BLaER1 (cell line): ENCODE measurements at regions not wholly inside any gene's neighbourhood (a gene's known extent, or its start where the extent isn't known, plus 50 kb on each side); places are given as distances from the start of the nearest gene placed in this dataset.
A peak's percentile ranks its signal among the peaks of the same experiment; 100 is the strongest.

Experiments used
- H3K27ac ChIP-seq: shearing (Covaris generic); formaldehyde crosslinking; 2 replicates; pipeline ENCODE4 v1.8.1; 2022
- H3K27me3 ChIP-seq: shearing (Covaris generic); formaldehyde crosslinking; 2 replicates; pipeline ENCODE4 v1.8.1; 2022
- H3K36me3 ChIP-seq: shearing (Covaris generic); formaldehyde crosslinking; 2 replicates; pipeline ENCODE4 v1.8.1; 2022
- H3K4me1 ChIP-seq: shearing (Covaris generic); formaldehyde crosslinking; 2 replicates; pipeline ENCODE4 v1.8.1; 2022
- H3K4me2 ChIP-seq: shearing (Covaris generic); formaldehyde crosslinking; 2 replicates; pipeline ENCODE4 v1.8.1; 2022
- H3K4me3 ChIP-seq: shearing (Covaris generic); formaldehyde crosslinking; 2 replicates; pipeline ENCODE4 v1.8.1; 2022
- H3K9ac ChIP-seq: shearing (Covaris generic); formaldehyde crosslinking; 2 replicates; pipeline ENCODE4 v1.8.1; 2022
- H3K9me3 ChIP-seq: shearing (Covaris generic); formaldehyde crosslinking; 2 replicates; pipeline ENCODE4 v1.8.1; 2022
- H4K20me1 ChIP-seq: shearing (Covaris generic); formaldehyde crosslinking; 2 replicates; pipeline ENCODE4 v1.8.1; 2022
- Cebpa-rat ChIP-seq: shearing (Covaris generic); IDR thresholded peaks from 2 replicates; pipeline ENCODE4 v1.8.1; 2022

- Histone ChIP-seq H3K9ac (no peak overlapping the region), H3K27ac (no peak overlapping the region), H3K36me3 (no peaks in the 10 kb centered on the region), H3K4me1 (no peaks in the 10 kb centered on the region), H3K4me3 (no peak overlapping the region), H3K4me2 (no peak overlapping the region), H3K9me3 (peaks cover 3% of the 10 kb centered on the region; the same call in 1 of the 2 replicates), H3K27me3 (no peaks in the 10 kb centered on the region), H4K20me1 (no peaks in the 10 kb centered on the region)
- no peak for TF ChIP-seq Cebpa-rat
These were observed 136.2 kb upstream of the CCN2 start for GRCh38 chr6:132087391-132087790.

- no peak for TF ChIP-seq Cebpa-rat
- Histone ChIP-seq H3K27ac (no peak overlapping the region), H3K4me1 (no peaks in the 10 kb centered on the region), H3K27me3 (no peaks in the 10 kb centered on the region), H3K36me3 (no peaks in the 10 kb centered on the region), H3K9me3 (peaks cover 3% of the 10 kb centered on the region; the same call in 1 of the 2 replicates), H3K4me3 (no peak overlapping the region), H3K9ac (no peak overlapping the region), H4K20me1 (no peaks in the 10 kb centered on the region), H3K4me2 (no peak overlapping the region)
These were observed 134.6 kb upstream of the CCN2 start for GRCh38 chr6:132085731-132086130.

DNA sequence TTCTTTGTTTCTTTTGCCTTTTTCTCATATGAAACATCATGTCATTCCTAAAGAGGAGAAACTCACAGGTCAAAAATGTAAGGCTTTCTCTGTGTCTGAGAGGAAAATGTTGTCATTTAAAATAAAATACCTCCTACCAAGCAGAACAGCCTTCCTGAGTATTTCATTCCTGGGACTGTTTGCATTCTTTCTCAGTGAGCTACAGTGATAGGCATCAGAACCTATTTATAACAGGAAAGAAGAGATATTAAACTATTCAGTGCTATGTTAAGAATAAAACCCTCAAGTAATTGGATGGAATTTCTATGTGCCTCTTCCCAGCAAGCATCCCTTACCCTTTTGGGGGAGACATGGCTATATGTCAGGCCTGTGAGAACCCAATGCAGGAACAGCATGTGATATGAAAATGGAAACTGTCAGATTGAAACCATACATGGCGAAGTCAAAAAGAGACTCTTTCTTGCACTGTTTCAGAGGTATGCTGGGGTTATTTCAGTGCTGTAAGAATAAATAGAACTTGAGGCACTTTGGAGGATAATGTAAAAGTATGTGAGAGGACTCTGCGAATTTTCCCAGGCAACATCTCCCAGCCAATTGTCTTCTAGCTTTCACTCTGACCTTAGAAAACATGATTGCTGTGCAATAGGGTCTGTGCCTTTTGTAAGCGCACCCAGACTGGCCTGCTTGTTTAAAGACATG is 133.8 kb upstream of the CCN2 start:
- no peaks in the 10 kb centered on the region for H4K20me1 ChIP-seq
- no peaks in the 10 kb centered on the region for H3K4me1 ChIP-seq
- H3K4me3 ChIP-seq, result no peak overlapping the region
- H3K9ac ChIP-seq, result no peak overlapping the region
- peaks cover 3% of the 10 kb centered on the region; the same call in 1 of the 2 replicates for H3K9me3 ChIP-seq
- TF ChIP-seq Cebpa-rat, result no peak
- no peaks in the 10 kb centered on the region for H3K36me3 ChIP-seq
- H3K4me2 ChIP-seq, result no peak overlapping the region
- no peak overlapping the region for H3K27ac ChIP-seq
- H3K27me3 ChIP-seq, result no peaks in the 10 kb centered on the region

GRCh38 chr6:132082421-132082820 is 131.2 kb upstream of the CCN2 start:
- no peak for TF ChIP-seq Cebpa-rat

GRCh38 chr6:132081338-132081737 is 130.2 kb upstream of the CCN2 start:
- H3K4me2 ChIP-seq, result no peak overlapping the region
- H4K20me1 ChIP-seq, result no peaks in the 10 kb centered on the region
- no peaks in the 10 kb centered on the region for H3K36me3 ChIP-seq
- no peak overlapping the region for H3K9ac ChIP-seq
- H3K4me1 ChIP-seq, result no peaks in the 10 kb centered on the region
- no peak overlapping the region for H3K4me3 ChIP-seq
- no peak overlapping the region for H3K27ac ChIP-seq
- H3K9me3 ChIP-seq, result peaks cover 4% of the 10 kb centered on the region; the same call in 1 of the 2 replicates
- H3K27me3 ChIP-seq, result no peaks in the 10 kb centered on the region
- TF ChIP-seq Cebpa-rat, result no peak

More at GRCh38 chr6:132082421-132082820, 131.2 kb upstream of the CCN2 start:
- H3K9ac ChIP-seq, result no peak overlapping the region
- no peak overlapping the region for H3K27ac ChIP-seq
- H3K9me3 ChIP-seq, result peaks cover 4% of the 10 kb centered on the region; the same call in 1 of the 2 replicates
- no peaks in the 10 kb centered on the region for H3K4me1 ChIP-seq
- H3K27me3 ChIP-seq, result no peaks in the 10 kb centered on the region
- no peak overlapping the region for H3K4me3 ChIP-seq
- H4K20me1 ChIP-seq, result no peaks in the 10 kb centered on the region
- H3K4me2 ChIP-seq, result no peak overlapping the region
- H3K36me3 ChIP-seq, result no peaks in the 10 kb centered on the region

DNA sequence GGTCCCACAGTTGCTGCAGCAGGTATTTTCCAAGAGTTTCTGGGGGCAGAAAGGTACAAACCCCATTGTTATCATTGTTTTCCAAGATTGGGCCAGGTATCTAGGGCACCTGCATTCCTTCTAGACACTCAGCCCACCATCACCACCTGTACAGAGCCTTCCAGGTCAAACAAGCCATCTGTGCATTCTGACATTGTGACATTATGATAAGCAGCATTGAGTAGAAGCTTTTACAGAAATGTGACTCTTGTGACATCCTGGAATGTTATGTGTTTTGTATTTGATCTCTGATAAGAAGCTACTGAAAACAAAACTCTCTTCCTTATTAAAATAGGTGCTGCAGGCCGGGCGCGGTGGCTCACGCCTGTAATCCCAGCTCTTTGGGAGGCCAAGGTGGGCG is 128.1 kb upstream of the CCN2 start:
- Histone ChIP-seq H3K9ac (no peak overlapping the region), H3K9me3 (peaks cover 4% of the 10 kb centered on the region; the same call in 1 of the 2 replicates), H3K4me1 (peaks cover 3% of the 10 kb centered on the region; the same call in 1 of the 2 replicates), H3K27ac (no peak overlapping the region), H3K4me3 (no peak overlapping the region), H3K4me2 (no peak overlapping the region), H3K36me3 (no peaks in the 10 kb centered on the region), H4K20me1 (no peaks in the 10 kb centered on the region), H3K27me3 (no peaks in the 10 kb centered on the region)
- TF ChIP-seq Cebpa-rat, result no peak

GRCh38 chr6:132076452-132076851 is 125.3 kb upstream of the CCN2 start:
- no peak overlapping the region for H3K9ac ChIP-seq

DNA sequence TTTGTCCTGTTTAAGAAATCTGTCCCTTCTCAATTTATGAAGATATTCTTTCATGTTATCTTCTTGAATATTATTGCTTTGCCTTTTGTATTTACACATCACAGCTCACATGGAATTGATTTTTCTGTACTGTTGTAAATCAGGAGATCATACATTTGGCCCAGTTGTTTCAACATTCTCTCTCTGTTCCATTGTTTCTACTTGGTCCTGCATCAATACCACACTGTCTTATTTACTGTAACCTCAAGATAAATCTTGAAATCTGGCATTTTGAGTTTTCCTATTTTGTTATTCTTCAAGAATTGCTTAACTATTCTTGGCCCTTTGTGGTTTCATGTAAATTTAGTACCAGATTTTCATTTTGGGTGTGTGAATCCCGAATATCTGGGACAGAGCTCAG is 121.7 kb upstream of the CCN2 start:
- peak overlapping the region; percentile 26; the same call in 1 of the 2 replicates for H3K4me2 ChIP-seq
- H4K20me1 ChIP-seq, result no peaks in the 10 kb centered on the region
- no peaks in the 10 kb centered on the region for H3K36me3 ChIP-seq
- H3K9me3 ChIP-seq, result no peaks in the 10 kb centered on the region; the same call in 1 of the 2 replicates
- H3K4me3 ChIP-seq, result no peak overlapping the region
- H3K4me1 ChIP-seq, result peaks cover 52% of the 10 kb centered on the region
- H3K9ac ChIP-seq, result no peak overlapping the region
- no peaks in the 10 kb centered on the region for H3K27me3 ChIP-seq
- TF ChIP-seq Cebpa-rat, result no peak
- no peak overlapping the region for H3K27ac ChIP-seq

More at GRCh38 chr6:132076452-132076851, 125.3 kb upstream of the CCN2 start:
- Histone ChIP-seq H3K9me3 (peaks cover 4% of the 10 kb centered on the region; the same call in 1 of the 2 replicates), H3K4me1 (peaks cover 22% of the 10 kb centered on the region), H3K36me3 (no peaks in the 10 kb centered on the region), H3K27ac (no peak overlapping the region), H3K27me3 (no peaks in the 10 kb centered on the region), H4K20me1 (no peaks in the 10 kb centered on the region), H3K4me2 (no peak overlapping the region), H3K4me3 (no peak overlapping the region)
- no peak for TF ChIP-seq Cebpa-rat

DNA sequence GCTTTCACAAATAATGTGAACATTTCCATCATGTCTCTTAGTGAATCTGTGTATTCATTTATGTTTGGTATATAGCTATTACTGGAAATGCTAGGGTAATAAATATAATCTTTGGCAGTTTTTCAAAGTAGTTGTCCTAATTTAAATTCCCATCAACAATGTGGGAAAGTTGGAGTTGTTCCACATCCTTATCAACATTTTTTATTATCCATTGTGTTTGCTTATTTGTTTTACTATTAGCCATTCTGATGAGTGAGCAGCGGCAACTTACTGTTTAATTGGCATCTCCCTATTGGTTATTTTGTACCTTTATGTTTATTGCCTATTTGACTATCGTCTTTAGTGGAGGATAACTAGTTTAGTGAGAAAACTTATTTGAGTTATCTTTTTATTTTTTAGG is 121.1 kb upstream of the CCN2 start:
- TF ChIP-seq Cebpa-rat, result no peak
- no peak overlapping the region for H3K4me2 ChIP-seq
- H3K4me3 ChIP-seq, result no peak overlapping the region
- H3K4me1 ChIP-seq, result peaks cover 58% of the 10 kb centered on the region
- no peaks in the 10 kb centered on the region for H3K36me3 ChIP-seq
- H3K9me3 ChIP-seq, result no peaks in the 10 kb centered on the region; the same call in 1 of the 2 replicates
- H3K27me3 ChIP-seq, result no peaks in the 10 kb centered on the region
- H3K27ac ChIP-seq, result no peak overlapping the region
- no peak overlapping the region for H3K9ac ChIP-seq
- H4K20me1 ChIP-seq, result no peaks in the 10 kb centered on the region

GRCh38 chr6:132070356-132070755 is 119.2 kb upstream of the CCN2 start:
- H4K20me1 ChIP-seq, result no peaks in the 10 kb centered on the region
- no peak overlapping the region for H3K9ac ChIP-seq
- no peak for TF ChIP-seq Cebpa-rat
- H3K4me3 ChIP-seq, result no peak overlapping the region
- no peaks in the 10 kb centered on the region for H3K36me3 ChIP-seq
- H3K4me1 ChIP-seq, result peaks cover 64% of the 10 kb centered on the region
- peak overlapping the region; percentile 33; the same call in 1 of the 2 replicates for H3K27ac ChIP-seq
- H3K27me3 ChIP-seq, result no peaks in the 10 kb centered on the region
- peaks cover 9% of the 10 kb centered on the region for H3K9me3 ChIP-seq
- H3K4me2 ChIP-seq, result peak overlapping the region; percentile 60
